ENCODE measurements at regions not wholly inside any gene's neighbourhood (a gene's known extent, or its start where the extent isn't known, plus 50 kb on each side); places are given as distances from the start of the nearest gene placed in this dataset.

GRCh38 chr13:42422681-42423080 is 150.7 kb downstream of the AKAP11 start:
- TF ChIP-seq, protein P1, sequence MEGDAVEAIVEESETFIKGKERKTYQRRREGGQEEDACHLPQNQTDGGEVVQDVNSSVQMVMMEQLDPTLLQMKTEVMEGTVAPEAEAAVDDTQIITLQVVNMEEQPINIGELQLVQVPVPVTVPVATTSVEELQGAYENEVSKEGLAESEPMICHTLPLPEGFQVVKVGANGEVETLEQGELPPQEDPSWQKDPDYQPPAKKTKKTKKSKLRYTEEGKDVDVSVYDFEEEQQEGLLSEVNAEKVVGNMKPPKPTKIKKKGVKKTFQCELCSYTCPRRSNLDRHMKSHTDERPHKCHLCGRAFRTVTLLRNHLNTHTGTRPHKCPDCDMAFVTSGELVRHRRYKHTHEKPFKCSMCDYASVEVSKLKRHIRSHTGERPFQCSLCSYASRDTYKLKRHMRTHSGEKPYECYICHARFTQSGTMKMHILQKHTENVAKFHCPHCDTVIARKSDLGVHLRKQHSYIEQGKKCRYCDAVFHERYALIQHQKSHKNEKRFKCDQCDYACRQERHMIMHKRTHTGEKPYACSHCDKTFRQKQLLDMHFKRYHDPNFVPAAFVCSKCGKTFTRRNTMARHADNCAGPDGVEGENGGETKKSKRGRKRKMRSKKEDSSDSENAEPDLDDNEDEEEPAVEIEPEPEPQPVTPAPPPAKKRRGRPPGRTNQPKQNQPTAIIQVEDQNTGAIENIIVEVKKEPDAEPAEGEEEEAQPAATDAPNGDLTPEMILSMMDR (IDR thresholded peaks at IDR 0.05; ENCODE audit: low read depth, low read length, poor library complexity, severe bottlenecking) = no peak
- TF ChIP-seq EZH2phosphoT487 (IDR thresholded peaks at IDR 0.05; ENCODE audit: borderline replicate concordance, low read length) = no peak
